GM21360 (cell line): ENCODE measurements at regions not wholly inside any gene's neighbourhood (a gene's known extent, or its start where the extent isn't known, plus 50 kb on each side); places are given as distances from the start of the nearest gene placed in this dataset.
"Not testable (repeated sequence)": the region's sequence is repeated elsewhere in the genome, so short reads cannot be mapped to it uniquely, and the experiment has no call there.

Experiments
- ATAC-seq: cut with Tn5 transposase; IDR thresholded peaks from one replicate; pipeline ENCODE4 v1.9.1; 2021; ENCODE audit warnings: mild to moderate bottlenecking, moderate library complexity; ENCODE audit not compliant: unreplicated experiment

- ATAC-seq: no peak
These were observed 329.7 kb upstream of the SPRED2 start for GRCh38 chr2:65762068-65762467.

GRCh38 chr2:65754219-65754618 lies 321.8 kb upstream of the SPRED2 start:
- no peak for ATAC-seq

GRCh38 chr2:65751408-65751807 lies 319.0 kb upstream of the SPRED2 start:
- ATAC-seq: no peak

- ATAC-seq: no peak
These were observed 317.1 kb upstream of the SPRED2 start for GRCh38 chr2:65749545-65749944.

GRCh38 chr2:65747875-65748274 lies 315.5 kb upstream of the SPRED2 start:
- ATAC-seq: not testable (repeated sequence)

- ATAC-seq: no peak
These were observed 314.7 kb upstream of the SPRED2 start for GRCh38 chr2:65746931-65747675.

GRCh38 chr2:65744477-65745200 lies 312.2 kb upstream of the SPRED2 start:
- no peak for ATAC-seq

GRCh38 chr2:65742977-65743376 lies 310.6 kb upstream of the SPRED2 start:
- no peak for ATAC-seq

GRCh38 chr2:65739927-65740326 lies 307.5 kb upstream of the SPRED2 start:
- ATAC-seq: no peak

GRCh38 chr2:65737452-65738011 lies 305.1 kb upstream of the SPRED2 start:
- no peak for ATAC-seq

- ATAC-seq: no peak
These were observed 299.1 kb upstream of the SPRED2 start for GRCh38 chr2:65731476-65731875.

- ATAC-seq: no peak
These were observed 297.8 kb upstream of the SPRED2 start for GRCh38 chr2:65730186-65730585.

- no peak for ATAC-seq
These were observed 296.8 kb upstream of the SPRED2 start for GRCh38 chr2:65729246-65729645.

GRCh38 chr2:65728477-65729180 lies 296.2 kb upstream of the SPRED2 start:
- no peak for ATAC-seq

- ATAC-seq: no peak
These were observed 295.4 kb upstream of the SPRED2 start for GRCh38 chr2:65727816-65728215.

- no peak for ATAC-seq
These were observed 295.0 kb upstream of the SPRED2 start for GRCh38 chr2:65727381-65727780.

- no peak for ATAC-seq
These were observed 292.4 kb upstream of the SPRED2 start for GRCh38 chr2:65724752-65725151.

- no peak for ATAC-seq
These were observed 291.9 kb upstream of the SPRED2 start for GRCh38 chr2:65724336-65724735.

- no peak for ATAC-seq
These were observed 289.8 kb upstream of the SPRED2 start for GRCh38 chr2:65722028-65722778.

- no peak for ATAC-seq
These were observed 284.3 kb upstream of the SPRED2 start for GRCh38 chr2:65716698-65717097.

- no peak for ATAC-seq
These were observed 282.9 kb upstream of the SPRED2 start for GRCh38 chr2:65715323-65715722.
